ENCODE measurements at regions not wholly inside any gene's neighbourhood (a gene's known extent, or its start where the extent isn't known, plus 50 kb on each side); places are given as distances from the start of the nearest gene placed in this dataset.

GRCh38 chr1:30186586-30186985 is 536.8 kb downstream of the MATN1 start:
- H4K20me1 ChIP-seq (ENCODE audit: insufficient read depth) = no peaks in the 10 kb centered on the region
- no peak overlapping the region for H3K4me2 ChIP-seq
- H3K4me3 ChIP-seq (IDR thresholded peaks at IDR 0.05; ENCODE audit: insufficient read depth, low read depth, low read length) = no peak overlapping the region
- TF ChIP-seq CTCF (conservative IDR thresholded peaks at IDR 0.05; ENCODE audit: low read depth, low read length) = no peak
- no peak overlapping the region for H3K9ac ChIP-seq
- H3K4me1 ChIP-seq (ENCODE audit: low read depth, poor library complexity, severe bottlenecking) = no peaks in the 10 kb centered on the region
- no peak overlapping the region for H2AFZ ChIP-seq (ENCODE audit: low read depth)
- no peaks in the 10 kb centered on the region for H3K79me2 ChIP-seq (ENCODE audit: insufficient read depth, low read depth)
- H3K36me3 ChIP-seq (ENCODE audit: insufficient read depth) = no peaks in the 10 kb centered on the region
- peaks cover 2% of the 10 kb centered on the region; the same call in 1 of the 2 replicates for H3K27me3 ChIP-seq (ENCODE audit: insufficient read depth, low read depth)
- no peak overlapping the region for H3K27ac ChIP-seq

GRCh38 chr1:30185809-30186208 is 537.6 kb downstream of the MATN1 start:
- H2AFZ ChIP-seq (ENCODE audit: low read depth) = no peak overlapping the region
- peaks cover 2% of the 10 kb centered on the region; the same call in 1 of the 2 replicates for H3K27me3 ChIP-seq (ENCODE audit: insufficient read depth, low read depth)
- no peak overlapping the region for H3K27ac ChIP-seq
- H4K20me1 ChIP-seq (ENCODE audit: insufficient read depth) = no peaks in the 10 kb centered on the region
- no peak overlapping the region for H3K4me2 ChIP-seq
- no peaks in the 10 kb centered on the region for H3K79me2 ChIP-seq (ENCODE audit: insufficient read depth, low read depth)
- no peaks in the 10 kb centered on the region for H3K36me3 ChIP-seq (ENCODE audit: insufficient read depth)
- no peak overlapping the region for H3K4me3 ChIP-seq (IDR thresholded peaks at IDR 0.05; ENCODE audit: insufficient read depth, low read depth, low read length)
- no peaks in the 10 kb centered on the region for H3K4me1 ChIP-seq (ENCODE audit: low read depth, poor library complexity, severe bottlenecking)
- H3K9ac ChIP-seq = no peak overlapping the region
- TF ChIP-seq CTCF (conservative IDR thresholded peaks at IDR 0.05; ENCODE audit: low read depth, low read length) = no peak

GRCh38 chr1:30185313-30185712 is 538.1 kb downstream of the MATN1 start:
- H3K27me3 ChIP-seq (ENCODE audit: insufficient read depth, low read depth) = peaks cover 2% of the 10 kb centered on the region; the same call in 1 of the 2 replicates
- H3K79me2 ChIP-seq (ENCODE audit: insufficient read depth, low read depth) = no peaks in the 10 kb centered on the region
- H4K20me1 ChIP-seq (ENCODE audit: insufficient read depth) = no peaks in the 10 kb centered on the region
- no peak overlapping the region for H3K4me3 ChIP-seq (IDR thresholded peaks at IDR 0.05; ENCODE audit: insufficient read depth, low read depth, low read length)
- no peak for TF ChIP-seq CTCF (conservative IDR thresholded peaks at IDR 0.05; ENCODE audit: low read depth, low read length)
- no peaks in the 10 kb centered on the region for H3K4me1 ChIP-seq (ENCODE audit: low read depth, poor library complexity, severe bottlenecking)
- no peak overlapping the region for H3K27ac ChIP-seq
- H3K36me3 ChIP-seq (ENCODE audit: insufficient read depth) = no peaks in the 10 kb centered on the region
- no peak overlapping the region for H3K4me2 ChIP-seq
- H2AFZ ChIP-seq (ENCODE audit: low read depth) = no peak overlapping the region
- no peak overlapping the region for H3K9ac ChIP-seq

GRCh38 chr1:30184393-30185141 is 538.8 kb downstream of the MATN1 start:
- Histone ChIP-seq H2AFZ (ENCODE audit: low read depth) (no peak overlapping the region), H3K27ac (no peak overlapping the region), H3K4me2 (no peak overlapping the region), H3K27me3 (ENCODE audit: insufficient read depth, low read depth) (peaks cover 2% of the 10 kb centered on the region; the same call in 1 of the 2 replicates), H3K36me3 (ENCODE audit: insufficient read depth) (no peaks in the 10 kb centered on the region), H3K4me1 (ENCODE audit: low read depth, poor library complexity, severe bottlenecking) (no peaks in the 10 kb centered on the region), H3K79me2 (ENCODE audit: insufficient read depth, low read depth) (no peaks in the 10 kb centered on the region), H4K20me1 (ENCODE audit: insufficient read depth) (no peaks in the 10 kb centered on the region), H3K9ac (no peak overlapping the region), H3K4me3 (IDR thresholded peaks at IDR 0.05; ENCODE audit: insufficient read depth, low read depth, low read length) (no peak overlapping the region)
- TF ChIP-seq CTCF (conservative IDR thresholded peaks at IDR 0.05; ENCODE audit: low read depth, low read length) = no peak

All from KMS-11 (cell line).